ENCODE measurements at regions not wholly inside any gene's neighbourhood (a gene's known extent, or its start where the extent isn't known, plus 50 kb on each side); places are given as distances from the start of the nearest gene placed in this dataset.

DNA sequence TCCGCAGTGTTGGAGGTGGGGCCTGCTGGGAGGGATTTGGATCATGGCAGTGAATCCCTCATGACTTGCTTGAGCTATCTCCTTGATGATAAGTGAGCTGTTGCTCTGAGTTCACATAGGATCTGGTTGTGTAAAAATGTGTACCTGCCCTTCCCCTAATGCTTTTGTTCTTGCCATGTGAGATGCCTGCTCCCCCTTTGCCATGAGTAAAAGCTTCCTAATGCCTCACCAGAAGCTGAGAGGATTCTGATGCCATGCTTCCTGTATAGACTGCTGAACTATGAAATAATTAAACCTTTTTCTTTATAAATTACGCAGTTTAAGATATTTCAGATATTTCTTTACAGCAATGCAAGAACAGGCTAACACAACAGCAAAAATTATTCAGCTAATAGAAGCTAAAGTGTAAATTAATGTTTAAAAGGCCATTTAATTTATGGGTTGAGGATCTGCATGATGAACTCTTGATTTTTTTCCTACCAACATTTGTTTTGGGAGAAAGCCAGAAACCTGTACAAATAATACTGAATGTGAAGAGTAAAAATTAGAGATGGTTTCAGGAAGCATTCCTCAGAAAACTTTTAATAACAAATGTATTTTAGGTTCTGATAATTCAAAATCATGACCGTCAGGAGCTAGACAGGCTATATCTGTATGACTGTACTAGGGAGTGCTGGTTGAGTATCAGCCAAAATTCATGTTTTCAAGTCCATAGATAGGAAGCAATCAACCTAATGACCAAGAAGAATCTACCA, 177.5 kb upstream of the GRIA4 start:
- TF ChIP-seq, protein P1, sequence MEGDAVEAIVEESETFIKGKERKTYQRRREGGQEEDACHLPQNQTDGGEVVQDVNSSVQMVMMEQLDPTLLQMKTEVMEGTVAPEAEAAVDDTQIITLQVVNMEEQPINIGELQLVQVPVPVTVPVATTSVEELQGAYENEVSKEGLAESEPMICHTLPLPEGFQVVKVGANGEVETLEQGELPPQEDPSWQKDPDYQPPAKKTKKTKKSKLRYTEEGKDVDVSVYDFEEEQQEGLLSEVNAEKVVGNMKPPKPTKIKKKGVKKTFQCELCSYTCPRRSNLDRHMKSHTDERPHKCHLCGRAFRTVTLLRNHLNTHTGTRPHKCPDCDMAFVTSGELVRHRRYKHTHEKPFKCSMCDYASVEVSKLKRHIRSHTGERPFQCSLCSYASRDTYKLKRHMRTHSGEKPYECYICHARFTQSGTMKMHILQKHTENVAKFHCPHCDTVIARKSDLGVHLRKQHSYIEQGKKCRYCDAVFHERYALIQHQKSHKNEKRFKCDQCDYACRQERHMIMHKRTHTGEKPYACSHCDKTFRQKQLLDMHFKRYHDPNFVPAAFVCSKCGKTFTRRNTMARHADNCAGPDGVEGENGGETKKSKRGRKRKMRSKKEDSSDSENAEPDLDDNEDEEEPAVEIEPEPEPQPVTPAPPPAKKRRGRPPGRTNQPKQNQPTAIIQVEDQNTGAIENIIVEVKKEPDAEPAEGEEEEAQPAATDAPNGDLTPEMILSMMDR (IDR thresholded peaks at IDR 0.05), result no peak
- TF ChIP-seq POLR2A (IDR thresholded peaks at IDR 0.05), result no peak
